Ramos (cell line): ENCODE measurements at regions not wholly inside any gene's neighbourhood (a gene's known extent, or its start where the extent isn't known, plus 50 kb on each side); places are given as distances from the start of the nearest gene placed in this dataset.

ENCODE experiments used
- in situ Hi-C: fragments of 300-500 bp; cut with MboI; formaldehyde crosslinking; loops from one replicate; pipeline ENCODE4 v1.14.3; 2022; ENCODE audit warnings: low sequenced_read_pairs; ENCODE audit not compliant: unreplicated experiment

GRCh38 chr7:155212301-155213015 lies 85.2 kb upstream of the INSIG1 start:
- in situ Hi-C loops, result no loop called here

GRCh38 chr7:155213385-155213784 lies 84.3 kb upstream of the INSIG1 start:
- in situ Hi-C loops, result no loop called here

- in situ Hi-C loops, result no loop called here
Observed at GRCh38 chr7:155213955-155214740, 83.5 kb upstream of the INSIG1 start.

- in situ Hi-C loops, result no loop called here
Observed at GRCh38 chr7:155215576-155216325, 81.9 kb upstream of the INSIG1 start.

GRCh38 chr7:155216475-155217272 lies 81.0 kb upstream of the INSIG1 start:
- in situ Hi-C loops, result no loop called here

- in situ Hi-C loops, result no loop called here
Observed at GRCh38 chr7:155217634-155218033, 80.0 kb upstream of the INSIG1 start.

- in situ Hi-C loops, result no loop called here
Observed at GRCh38 chr7:155218276-155219153, 79.2 kb upstream of the INSIG1 start.

- in situ Hi-C loops, result no loop called here
Observed at GRCh38 chr7:155219154-155219531, 78.5 kb upstream of the INSIG1 start.

GRCh38 chr7:155219947-155220769 lies 77.5 kb upstream of the INSIG1 start:
- in situ Hi-C loops, result no loop called here

- in situ Hi-C loops, result no loop called here
Observed at GRCh38 chr7:155220903-155221302, 76.8 kb upstream of the INSIG1 start.

- in situ Hi-C loops, result no loop called here
Observed at GRCh38 chr7:155221547-155221946, 76.1 kb upstream of the INSIG1 start.

GRCh38 chr7:155222061-155222460 lies 75.6 kb upstream of the INSIG1 start:
- in situ Hi-C loops, result no loop called here

GRCh38 chr7:155222573-155222972 lies 75.1 kb upstream of the INSIG1 start:
- in situ Hi-C loops, result no loop called here

- in situ Hi-C loops, result no loop called here
Observed at GRCh38 chr7:155223021-155223420, 74.7 kb upstream of the INSIG1 start.

GRCh38 chr7:155223503-155223902 lies 74.2 kb upstream of the INSIG1 start:
- in situ Hi-C loops, result no loop called here

- in situ Hi-C loops, result no loop called here
Observed at GRCh38 chr7:155224116-155224811, 73.4 kb upstream of the INSIG1 start.

GRCh38 chr7:155225095-155225494 lies 72.6 kb upstream of the INSIG1 start:
- in situ Hi-C loops, result no loop called here

GRCh38 chr7:155225516-155225915 lies 72.2 kb upstream of the INSIG1 start:
- in situ Hi-C loops, result no loop called here
